Activated CD8-positive, alpha-beta T cell treated with anti-CD3 and anti-CD28 coated beads for 36 hours (primary cell): ENCODE measurements at regions not wholly inside any gene's neighbourhood (a gene's known extent, or its start where the extent isn't known, plus 50 kb on each side); places are given as distances from the start of the nearest gene placed in this dataset.
"Not testable (repeated sequence)": the region's sequence is repeated elsewhere in the genome, so short reads cannot be mapped to it uniquely, and the experiment has no call there.

Experiments used
- ATAC-seq: fragments of 200-7000 bp; cut with Tn5 transposase; one replicate; pipeline ENCODE4 v1.10.0; 2021; ENCODE audit warnings: mild to moderate bottlenecking, moderate library complexity
- CTCF ChIA-PET: fragments of 350-600 bp; sonication (Branson Sonifier 250); formaldehyde crosslinking; loops from one replicate; lab custom pipeline; 2021; ENCODE audit warnings: antibody characterized with exemption; lab: Charles Lee
- POLR2A ChIA-PET: fragments of 350-600 bp; sonication (Branson Sonifier 250); formaldehyde crosslinking; loops from one replicate; lab custom pipeline; 2021; ENCODE audit warnings: antibody characterized with exemption; lab: Charles Lee
- DNase-seq: peaks from one replicate; pipeline ENCODE4 v3.0.0-alpha.2; 2020
- H3K27ac Mint-ChIP-seq: one replicate; pipeline ENCODE4 v1.8.0; 2021; ENCODE audit warnings: mild to moderate bottlenecking, mixed read lengths
- H3K27me3 Mint-ChIP-seq: one replicate; pipeline ENCODE4 v1.8.0; 2021; ENCODE audit warnings: mixed read lengths
- H3K36me3 Mint-ChIP-seq: one replicate; pipeline ENCODE4 v1.8.0; 2021; ENCODE audit warnings: low read depth, mixed read lengths
- H3K4me1 Mint-ChIP-seq: one replicate; pipeline ENCODE4 v1.8.0; 2021; ENCODE audit warnings: low read depth, mixed read lengths
- H3K4me3 Mint-ChIP-seq: one replicate; pipeline ENCODE4 v1.8.0; 2021; ENCODE audit warnings: mild to moderate bottlenecking, moderate library complexity, mixed read lengths
- H3K9me3 Mint-ChIP-seq: one replicate; pipeline ENCODE4 v1.8.0; 2021; ENCODE audit warnings: mixed read lengths
- intact Hi-C: fragments of 100-400 bp; cut with micrococcal nuclease; formaldehyde crosslinking; loops from one replicate; pipeline ENCODE4 v1.10.0; 2022
- TF ChIP-seq, protein P1 (sequence below): fragments of 200-600 bp; IDR thresholded peaks from one replicate; pipeline ENCODE4 v1.8.0; 2022; ENCODE audit warnings: antibody characterized with exemption, mild to moderate bottlenecking

DNA sequence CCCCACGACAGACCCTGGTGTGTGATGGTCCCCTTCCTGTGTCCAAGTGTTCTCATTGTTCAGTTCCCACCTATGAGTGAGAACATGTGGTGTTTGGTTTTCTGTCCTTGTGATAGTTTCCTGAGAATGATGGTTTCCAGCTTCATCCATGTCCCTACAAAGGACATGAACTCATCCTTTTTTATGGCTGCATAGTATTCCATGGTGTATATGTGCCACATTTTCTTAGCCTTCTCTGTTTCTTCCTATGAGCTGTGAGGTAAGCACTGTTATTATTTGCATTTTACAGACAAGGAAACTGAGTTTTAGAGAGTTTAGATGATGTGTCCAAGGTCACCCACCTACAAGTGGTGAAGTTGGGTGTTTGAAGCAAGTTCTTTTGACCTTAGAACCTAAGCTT, 51.1 kb upstream of the BNC1 start:
- ATAC-seq, H3K27ac Mint-ChIP-seq, H3K4me3 Mint-ChIP-seq, DNase-seq, H3K36me3 Mint-ChIP-seq, H3K27me3 Mint-ChIP-seq, intact Hi-C loops, H3K4me1 Mint-ChIP-seq, H3K9me3 Mint-ChIP-seq, POLR2A ChIA-PET: not testable (repeated sequence)
- CTCF ChIA-PET = interaction anchor here (1.0 kb wide), 1 partner anchor 87 kb away, joined by 5 read pairs; no protein-coding TSS in a partner anchor

DNA sequence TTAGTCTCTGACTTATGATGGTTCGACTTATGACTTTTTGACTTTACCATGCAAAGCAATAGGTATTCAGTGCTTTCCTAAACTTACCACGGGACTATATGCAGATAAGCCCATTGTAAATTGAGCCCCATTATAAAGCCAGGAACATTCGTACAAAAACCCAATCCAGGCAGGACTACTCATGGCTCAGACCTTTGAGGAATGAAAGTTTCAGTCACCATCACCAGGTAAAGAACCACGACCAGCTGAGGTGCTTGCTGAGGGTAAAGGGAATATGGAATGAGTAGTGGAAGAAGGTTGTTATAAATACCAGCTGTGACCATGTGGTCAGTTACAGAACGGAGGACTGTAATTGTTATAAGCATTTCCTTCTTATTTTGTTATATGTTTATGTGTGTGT, 54.9 kb upstream of the BNC1 start:
- H3K36me3 Mint-ChIP-seq = no peaks in the 10 kb centered on the region
- H3K27me3 Mint-ChIP-seq = peaks cover 2% of the 10 kb centered on the region
- H3K27ac Mint-ChIP-seq = no peak overlapping the region
- intact Hi-C loops = no loop called here
- TF ChIP-seq, protein P1, sequence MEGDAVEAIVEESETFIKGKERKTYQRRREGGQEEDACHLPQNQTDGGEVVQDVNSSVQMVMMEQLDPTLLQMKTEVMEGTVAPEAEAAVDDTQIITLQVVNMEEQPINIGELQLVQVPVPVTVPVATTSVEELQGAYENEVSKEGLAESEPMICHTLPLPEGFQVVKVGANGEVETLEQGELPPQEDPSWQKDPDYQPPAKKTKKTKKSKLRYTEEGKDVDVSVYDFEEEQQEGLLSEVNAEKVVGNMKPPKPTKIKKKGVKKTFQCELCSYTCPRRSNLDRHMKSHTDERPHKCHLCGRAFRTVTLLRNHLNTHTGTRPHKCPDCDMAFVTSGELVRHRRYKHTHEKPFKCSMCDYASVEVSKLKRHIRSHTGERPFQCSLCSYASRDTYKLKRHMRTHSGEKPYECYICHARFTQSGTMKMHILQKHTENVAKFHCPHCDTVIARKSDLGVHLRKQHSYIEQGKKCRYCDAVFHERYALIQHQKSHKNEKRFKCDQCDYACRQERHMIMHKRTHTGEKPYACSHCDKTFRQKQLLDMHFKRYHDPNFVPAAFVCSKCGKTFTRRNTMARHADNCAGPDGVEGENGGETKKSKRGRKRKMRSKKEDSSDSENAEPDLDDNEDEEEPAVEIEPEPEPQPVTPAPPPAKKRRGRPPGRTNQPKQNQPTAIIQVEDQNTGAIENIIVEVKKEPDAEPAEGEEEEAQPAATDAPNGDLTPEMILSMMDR = no peak
- CTCF ChIA-PET = no interaction called here
- H3K4me1 Mint-ChIP-seq = no peaks in the 10 kb centered on the region
- ATAC-seq (no peak), DNase-seq (no peak)
- POLR2A ChIA-PET = no interaction called here
- no peak overlapping the region for H3K4me3 Mint-ChIP-seq
- H3K9me3 Mint-ChIP-seq = peaks cover 2% of the 10 kb centered on the region

DNA sequence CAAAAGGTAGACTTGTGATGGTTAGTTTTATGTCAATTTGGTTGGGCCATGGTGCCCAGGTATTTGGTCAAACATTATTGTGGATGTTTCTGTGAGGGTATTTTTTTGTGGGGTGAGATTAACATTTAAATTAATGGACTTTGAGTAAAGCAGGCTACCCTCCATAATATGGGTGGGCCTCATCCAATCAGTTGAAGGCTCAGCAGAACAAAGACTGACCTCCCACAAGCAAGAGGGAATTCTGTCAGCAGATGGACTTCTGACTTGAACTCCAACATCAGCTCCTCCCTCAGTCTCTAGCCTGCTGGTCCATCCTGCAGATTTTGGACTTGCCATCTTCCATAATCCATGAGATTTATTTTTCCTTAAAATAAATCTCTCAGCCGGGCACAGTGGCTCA, 55.6 kb upstream of the BNC1 start:
- H3K4me1 Mint-ChIP-seq = no peaks in the 10 kb centered on the region
- peaks cover 2% of the 10 kb centered on the region for H3K9me3 Mint-ChIP-seq
- ChIA-PET CTCF (no interaction called here), POLR2A (no interaction called here)
- intact Hi-C loops = no loop called here
- no peak overlapping the region for H3K4me3 Mint-ChIP-seq
- TF ChIP-seq, protein P1 = no peak
- ATAC-seq = no peak
- DNase-seq = no peak
- H3K27me3 Mint-ChIP-seq = peaks cover 2% of the 10 kb centered on the region
- H3K36me3 Mint-ChIP-seq = no peaks in the 10 kb centered on the region
- no peak overlapping the region for H3K27ac Mint-ChIP-seq

GRCh38 chr15:83346342-83346741, 61.9 kb upstream of the BNC1 start:
- ChIA-PET POLR2A (no interaction called here), CTCF (no interaction called here)
- Mint-ChIP-seq H3K9me3 (no peaks in the 10 kb centered on the region), H3K4me3 (no peak overlapping the region), H3K36me3 (no peaks in the 10 kb centered on the region), H3K27ac (no peak overlapping the region), H3K27me3 (peaks cover 19% of the 10 kb centered on the region), H3K4me1 (no peaks in the 10 kb centered on the region)
- TF ChIP-seq, protein P1 = no peak
- intact Hi-C loops = no loop called here
- DNase-seq (no peak), ATAC-seq (no peak)

GRCh38 chr15:83352119-83352518, 67.7 kb upstream of the BNC1 start:
- no peak overlapping the region for H3K27ac Mint-ChIP-seq
- H3K4me3 Mint-ChIP-seq = no peak overlapping the region
- ChIA-PET POLR2A (interaction anchor here (0.6 to 1.2 kb wide), 2 partner anchors 10 to 59 kb away, joined by 3 read pairs; no protein-coding TSS in a partner anchor), CTCF (no interaction called here)
- H3K36me3 Mint-ChIP-seq = no peaks in the 10 kb centered on the region
- TF ChIP-seq, protein P1 = no peak
- ATAC-seq (no peak), DNase-seq (no peak)
- H3K4me1 Mint-ChIP-seq = no peaks in the 10 kb centered on the region
- intact Hi-C loops = no loop called here
- H3K27me3 Mint-ChIP-seq = peaks cover 18% of the 10 kb centered on the region
- H3K9me3 Mint-ChIP-seq = no peaks in the 10 kb centered on the region
